Panc1 (cell line): ENCODE measurements at regions not wholly inside any gene's neighbourhood (a gene's known extent, or its start where the extent isn't known, plus 50 kb on each side); places are given as distances from the start of the nearest gene placed in this dataset.

Source experiments
- CTCF ChIP-seq: fragments of 450-650 bp; IDR thresholded peaks from 2 replicates; pipeline ENCODE4 v1.5.1; 2017; ENCODE audit warnings: mild to moderate bottlenecking
- POLR2AphosphoS5 ChIP-seq: IDR thresholded peaks from 2 replicates; pipeline ENCODE4 v1.6.1; 2012; ENCODE audit warnings: mild to moderate bottlenecking, low read depth, low read length, moderate library complexity
- REST ChIP-seq, 2 experiments: IDR thresholded peaks; 2 replicates each; pipeline ENCODE4 v1.6.1; 2011 to 2012; ENCODE audit warnings: low read depth in 2 of 2, control low read depth in 1 of 2, low read length in 1 of 2, mild to moderate bottlenecking in 1 of 2, moderate library complexity in 1 of 2; ENCODE audit not compliant: insufficient read depth in 1 of 2

DNA sequence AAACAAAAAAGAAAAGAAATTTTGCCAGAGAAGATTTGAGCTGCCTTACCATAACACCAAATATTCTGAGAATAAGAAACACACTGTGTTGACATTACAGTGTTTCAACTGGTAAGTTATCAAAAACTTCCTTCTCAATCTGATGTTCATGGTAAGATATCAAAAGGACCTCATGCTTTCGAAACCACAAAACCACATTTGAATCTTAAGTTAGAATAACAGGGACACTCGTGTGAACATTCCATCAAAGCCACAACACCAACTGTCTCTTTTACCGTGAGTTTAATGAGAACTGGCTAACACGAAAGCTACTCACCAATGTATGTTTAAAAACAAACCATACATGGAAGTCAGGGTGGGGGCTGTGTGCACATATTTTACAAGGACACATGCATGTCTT is 73.0 kb upstream of the OPRM1 start:
- TF ChIP-seq CTCF (no peak), REST (IDR thresholded peaks at IDR 0.05; ENCODE audit: insufficient read depth in 1 of 2, low read depth in 2 of 2, low read length in 1 of 2) (no peak), POLR2AphosphoS5 (no peak)
